Endothelial cell of umbilical vein (primary cell): ENCODE measurements at regions not wholly inside any gene's neighbourhood (a gene's known extent, or its start where the extent isn't known, plus 50 kb on each side); places are given as distances from the start of the nearest gene placed in this dataset.
A peak's percentile ranks its signal among the peaks of the same experiment; 100 is the strongest.

Experiments
- BruUV-seq: library from RNA; stranded (reverse); fragments of 400-500 nt; replicated peaks from 2 replicates; lab custom pipeline; 2021; lab: Mats Ljungman, UMichigan
- CTCF ChIA-PET: fragments of 300-600, 350-600 bp; sonication (Branson Sonifier 250); formaldehyde crosslinking; loops from one replicate; lab custom pipeline; 2021; ENCODE audit warnings: antibody characterized with exemption, inconsistent platforms; lab: Charles Lee
- POLR2A ChIA-PET: fragments of 300-600, 350-600 bp; sonication (Branson Sonifier 250); formaldehyde crosslinking; loops from one replicate; lab custom pipeline; 2021; ENCODE audit warnings: antibody characterized with exemption, inconsistent platforms; lab: Charles Lee
- DNase-seq: peaks from one replicate; pipeline ENCODE4 v3.0.0-alpha.2; 2011; ENCODE audit warnings: low read depth, low spot score
- FAIRE-seq: peaks from 2 replicates; lab custom pipeline; 2011; peaks lifted over from hg19 to GRCh38; lab: Jason Lieb, UNC
- H2AFZ ChIP-seq: 2 replicates; pipeline ENCODE4 v1.6.0; 2012; ENCODE audit warnings: low read depth, low read length, control low read depth, inconsistent platforms
- H3K27ac ChIP-seq: 2 replicates; pipeline ENCODE4 v1.5.1; 2011; ENCODE audit warnings: low read depth, mild to moderate bottlenecking, control low read depth, low read length, moderate library complexity; ENCODE audit not compliant: insufficient read depth
- H3K27me3 ChIP-seq, 2 experiments: 2 replicates each; pipeline versions ENCODE4 v1.6.0 to v1.6.1; 2011; ENCODE audit warnings: low read length in 2 of 2, mixed read lengths in 1 of 2; ENCODE audit not compliant: control insufficient read depth in 2 of 2, insufficient read depth in 2 of 2
- H3K36me3 ChIP-seq, 2 experiments: 2 replicates in 1 of 2; 3 replicates in 1 of 2; pipeline ENCODE4 v1.5.1; 2011; ENCODE audit warnings: low read length in 2 of 2, mild to moderate bottlenecking in 1 of 2, moderate library complexity in 1 of 2; ENCODE audit not compliant: control insufficient read depth in 2 of 2, insufficient read depth in 2 of 2; ENCODE audit errors: extremely low read depth in 1 of 2
- H3K4me1 ChIP-seq: 3 replicates; pipeline ENCODE4 v1.5.1; 2011; ENCODE audit warnings: mild to moderate bottlenecking, low read length; ENCODE audit not compliant: control insufficient read depth, insufficient read depth; ENCODE audit errors: extremely low read depth
- H3K4me2 ChIP-seq: 2 replicates; pipeline ENCODE4 v1.6.1; 2011; ENCODE audit warnings: low read length, control low read depth, mixed read lengths; ENCODE audit not compliant: insufficient read depth
- H3K4me3 ChIP-seq, 3 experiments: fragments of 200-600 bp in 1 of 3; sonication (generic), shearing (Covaris generic) in 1 of 3; replicated peaks in 1 of 3; 2 replicates each; pipeline ENCODE4 v1.5.1; 2011 to 2016; ENCODE audit warnings: control low read depth in 3 of 3, low read length in 3 of 3, mild to moderate bottlenecking in 2 of 3, inconsistent platforms in 1 of 3, low read depth in 1 of 3, moderate library complexity in 1 of 3; ENCODE audit not compliant: insufficient read depth in 1 of 3
- H3K79me2 ChIP-seq: 2 replicates; pipeline ENCODE4 v1.6.0; 2012; ENCODE audit warnings: low read length, inconsistent platforms; ENCODE audit not compliant: control insufficient read depth, insufficient read depth
- H3K9ac ChIP-seq: replicated peaks from 2 replicates; pipeline ENCODE3; 2011; ENCODE audit warnings: low read length, control low read depth; ENCODE audit not compliant: insufficient read depth; ENCODE audit errors: extremely low read depth
- H3K9me1 ChIP-seq: replicated peaks from 3 replicates; pipeline ENCODE4 v1.6.0; 2011; ENCODE audit warnings: mild to moderate bottlenecking, low read length; ENCODE audit not compliant: control insufficient read depth, insufficient read depth; ENCODE audit errors: extremely low read depth
- H3K9me3 ChIP-seq: replicated peaks from 2 replicates; pipeline ENCODE4 v1.5.1; 2012; ENCODE audit warnings: low read length, inconsistent platforms; ENCODE audit not compliant: control insufficient read depth, insufficient read depth
- H4K20me1 ChIP-seq: replicated peaks from 2 replicates; pipeline ENCODE3; 2011; ENCODE audit warnings: mild to moderate bottlenecking, low read length; ENCODE audit not compliant: control insufficient read depth, insufficient read depth; ENCODE audit errors: extremely low read depth
- CTCF ChIP-seq, 2 donors: IDR thresholded peaks; 1 replicate in 1 of 2; 2 replicates in 1 of 2; pipeline ENCODE4 v1.5.1; 2011; ENCODE audit warnings: low read length in 2 of 2, mild to moderate bottlenecking in 2 of 2, moderate library complexity in 2 of 2, control low read depth in 1 of 2, inconsistent platforms in 1 of 2, low read depth in 1 of 2; ENCODE audit not compliant: insufficient read depth in 1 of 2; ENCODE audit errors: extremely low read depth in 1 of 2
- EZH2 ChIP-seq: IDR thresholded peaks from 2 replicates; pipeline ENCODE4 v1.6.1; 2012; ENCODE audit warnings: borderline replicate concordance, low read depth, mild to moderate bottlenecking, moderate library complexity, low read length, inconsistent platforms; ENCODE audit not compliant: severe bottlenecking
- GATA2 ChIP-seq: IDR thresholded peaks from 2 replicates; pipeline ENCODE4 v1.7.0; 2011; ENCODE audit warnings: low read depth, mild to moderate bottlenecking, moderate library complexity, mixed read lengths, low read length; ENCODE audit not compliant: insufficient read length, insufficient read depth
- MYC ChIP-seq: IDR thresholded peaks from one replicate; pipeline ENCODE4 v1.6.1; 2011; ENCODE audit warnings: mild to moderate bottlenecking, low read depth, low read length
- POLR2AphosphoS5 ChIP-seq: IDR thresholded peaks from 2 replicates; pipeline ENCODE4 v1.6.1; 2012; ENCODE audit warnings: low read depth, mild to moderate bottlenecking, control low read depth, low read length, moderate library complexity; ENCODE audit not compliant: insufficient read depth
- dilution Hi-C: fragments of 300-500 bp; cut with MboI; formaldehyde crosslinking; loops from one replicate; pipeline ENCODE4 v1.15.0; 2019; ENCODE audit warnings: low sequenced_read_pairs; ENCODE audit not compliant: extremely low pct_ligation_motif_present
- intact Hi-C: fragments of 100-400 bp; cut with micrococcal nuclease; formaldehyde crosslinking; loops from one replicate; pipeline ENCODE4 v1.10.0; 2022
- TF ChIP-seq, protein P1 (sequence below): IDR thresholded peaks from 2 replicates; pipeline ENCODE4 v1.6.1; 2011; ENCODE audit not compliant: insufficient read depth, insufficient read length

GRCh38 chr20:19929481-19930145 lies 87.5 kb upstream of the NAA20 start:
- no peak overlapping the region for H3K4me3 ChIP-seq
- TF ChIP-seq GATA2: no peak
- no peak for TF ChIP-seq POLR2AphosphoS5
- no peak for TF ChIP-seq CTCF (IDR thresholded peaks at IDR 0.05; ENCODE audit: extremely low read depth in 1 of 2, insufficient read depth in 1 of 2, low read depth in 1 of 2, low read length in 2 of 2)
- TF ChIP-seq, protein P1, sequence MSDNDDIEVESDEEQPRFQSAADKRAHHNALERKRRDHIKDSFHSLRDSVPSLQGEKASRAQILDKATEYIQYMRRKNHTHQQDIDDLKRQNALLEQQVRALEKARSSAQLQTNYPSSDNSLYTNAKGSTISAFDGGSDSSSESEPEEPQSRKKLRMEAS: no peak
- H3K27ac ChIP-seq: no peak overlapping the region
- H3K9ac ChIP-seq: no peak overlapping the region
- intact Hi-C loops (no loop called here), dilution Hi-C loops (no loop called here)
- no peaks in the 10 kb centered on the region for H3K27me3 ChIP-seq
- no TSS peak for BruUV-seq
- no peaks in the 10 kb centered on the region for H3K9me1 ChIP-seq
- no peak for DNase-seq
- CTCF ChIA-PET: no interaction called here
- peak; percentile 67 for FAIRE-seq
- no peak overlapping the region for H2AFZ ChIP-seq
- no peaks in the 10 kb centered on the region for H3K36me3 ChIP-seq
- peaks cover 55% of the 10 kb centered on the region for H3K4me1 ChIP-seq
- H3K9me3 ChIP-seq: no peaks in the 10 kb centered on the region
- H3K79me2 ChIP-seq: peaks cover 29% of the 10 kb centered on the region
- POLR2A ChIA-PET: no interaction called here
- H4K20me1 ChIP-seq: no peaks in the 10 kb centered on the region
- H3K4me2 ChIP-seq: no peak overlapping the region

- no peak overlapping the region for H3K9ac ChIP-seq
- dilution Hi-C loops: no loop called here
These were observed 86.7 kb upstream of the NAA20 start for GRCh38 chr20:19930426-19930825.

More at GRCh38 chr20:19930426-19930825, 86.7 kb upstream of the NAA20 start:
- peaks cover 29% of the 10 kb centered on the region for H3K79me2 ChIP-seq
- no peaks in the 10 kb centered on the region for H3K9me3 ChIP-seq
- ChIA-PET POLR2A (no interaction called here), CTCF (no interaction called here)
- intact Hi-C loops: no loop called here
- H3K4me3 ChIP-seq: no peak overlapping the region
- H4K20me1 ChIP-seq: no peaks in the 10 kb centered on the region
- peaks cover 63% of the 10 kb centered on the region for H3K4me1 ChIP-seq
- no peak for DNase-seq
- H3K4me2 ChIP-seq: no peak overlapping the region
- no TSS peak for BruUV-seq
- TF ChIP-seq MYC (no peak), EZH2 (no peak)
- no peak overlapping the region for H2AFZ ChIP-seq
- peaks cover 0 to 1% of the 10 kb centered on the region in 2 experiments for H3K36me3 ChIP-seq
- no peak for FAIRE-seq
- no peaks in the 10 kb centered on the region for H3K9me1 ChIP-seq
- H3K27ac ChIP-seq: no peak overlapping the region
- H3K27me3 ChIP-seq: no peaks in the 10 kb centered on the region
